ENCODE measurements at regions not wholly inside any gene's neighbourhood (a gene's known extent, or its start where the extent isn't known, plus 50 kb on each side); places are given as distances from the start of the nearest gene placed in this dataset.

- TF ChIP-seq ZBTB33 (IDR thresholded peaks at IDR 0.05; ENCODE audit: extremely low read depth, insufficient replicate concordance, low read length): no peak
- TF ChIP-seq POLR2A (IDR thresholded peaks at IDR 0.05; ENCODE audit: borderline replicate concordance, extremely low read depth, insufficient read depth, insufficient read length): no peak
- TF ChIP-seq, protein P1, sequence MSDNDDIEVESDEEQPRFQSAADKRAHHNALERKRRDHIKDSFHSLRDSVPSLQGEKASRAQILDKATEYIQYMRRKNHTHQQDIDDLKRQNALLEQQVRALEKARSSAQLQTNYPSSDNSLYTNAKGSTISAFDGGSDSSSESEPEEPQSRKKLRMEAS (IDR thresholded peaks at IDR 0.05): no peak
- no peak for TF ChIP-seq TCF7L2 (IDR thresholded peaks at IDR 0.05; ENCODE audit: borderline replicate concordance, extremely low read depth, insufficient read depth, insufficient read length)
- no peak for TF ChIP-seq EZH2 (IDR thresholded peaks at IDR 0.05)
- no peak for TF ChIP-seq CTCF (IDR thresholded peaks at IDR 0.05 in 2 of 3, conservative IDR thresholded peaks at IDR 0.05 in 1 of 3; ENCODE audit: borderline replicate concordance in 1 of 3, insufficient read depth in 1 of 3, low read depth in 2 of 3, low read length in 2 of 3)
- no peak for TF ChIP-seq CEBPB (IDR thresholded peaks at IDR 0.05; ENCODE audit: low read depth)
These were observed 1095.4 kb upstream of the EEF2KMT start for GRCh38 chr16:6192984-6193383.
